ENCODE measurements at regions not wholly inside any gene's neighbourhood (a gene's known extent, or its start where the extent isn't known, plus 50 kb on each side); places are given as distances from the start of the nearest gene placed in this dataset.

DNA sequence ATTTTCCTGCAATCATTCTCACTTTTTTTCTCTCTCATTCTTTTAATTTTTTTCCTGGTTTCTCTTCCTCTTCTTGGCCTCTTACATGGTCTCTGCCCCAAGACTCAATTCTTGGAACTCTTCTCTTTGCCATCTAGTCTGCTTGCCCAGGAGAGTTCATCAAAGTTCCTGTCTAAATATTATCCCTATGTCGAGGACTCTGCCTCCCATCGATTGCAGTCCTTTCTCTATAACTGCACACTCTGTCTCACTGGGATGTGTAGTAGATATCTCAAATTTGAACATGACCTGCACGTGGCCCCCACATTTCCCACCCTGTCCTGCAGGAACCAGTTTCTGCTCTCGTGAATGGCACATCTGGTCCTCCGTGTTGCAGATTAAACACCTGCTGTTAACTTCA, 204.7 kb upstream of the TMTC4 start (continued):
- TF ChIP-seq, protein P1, sequence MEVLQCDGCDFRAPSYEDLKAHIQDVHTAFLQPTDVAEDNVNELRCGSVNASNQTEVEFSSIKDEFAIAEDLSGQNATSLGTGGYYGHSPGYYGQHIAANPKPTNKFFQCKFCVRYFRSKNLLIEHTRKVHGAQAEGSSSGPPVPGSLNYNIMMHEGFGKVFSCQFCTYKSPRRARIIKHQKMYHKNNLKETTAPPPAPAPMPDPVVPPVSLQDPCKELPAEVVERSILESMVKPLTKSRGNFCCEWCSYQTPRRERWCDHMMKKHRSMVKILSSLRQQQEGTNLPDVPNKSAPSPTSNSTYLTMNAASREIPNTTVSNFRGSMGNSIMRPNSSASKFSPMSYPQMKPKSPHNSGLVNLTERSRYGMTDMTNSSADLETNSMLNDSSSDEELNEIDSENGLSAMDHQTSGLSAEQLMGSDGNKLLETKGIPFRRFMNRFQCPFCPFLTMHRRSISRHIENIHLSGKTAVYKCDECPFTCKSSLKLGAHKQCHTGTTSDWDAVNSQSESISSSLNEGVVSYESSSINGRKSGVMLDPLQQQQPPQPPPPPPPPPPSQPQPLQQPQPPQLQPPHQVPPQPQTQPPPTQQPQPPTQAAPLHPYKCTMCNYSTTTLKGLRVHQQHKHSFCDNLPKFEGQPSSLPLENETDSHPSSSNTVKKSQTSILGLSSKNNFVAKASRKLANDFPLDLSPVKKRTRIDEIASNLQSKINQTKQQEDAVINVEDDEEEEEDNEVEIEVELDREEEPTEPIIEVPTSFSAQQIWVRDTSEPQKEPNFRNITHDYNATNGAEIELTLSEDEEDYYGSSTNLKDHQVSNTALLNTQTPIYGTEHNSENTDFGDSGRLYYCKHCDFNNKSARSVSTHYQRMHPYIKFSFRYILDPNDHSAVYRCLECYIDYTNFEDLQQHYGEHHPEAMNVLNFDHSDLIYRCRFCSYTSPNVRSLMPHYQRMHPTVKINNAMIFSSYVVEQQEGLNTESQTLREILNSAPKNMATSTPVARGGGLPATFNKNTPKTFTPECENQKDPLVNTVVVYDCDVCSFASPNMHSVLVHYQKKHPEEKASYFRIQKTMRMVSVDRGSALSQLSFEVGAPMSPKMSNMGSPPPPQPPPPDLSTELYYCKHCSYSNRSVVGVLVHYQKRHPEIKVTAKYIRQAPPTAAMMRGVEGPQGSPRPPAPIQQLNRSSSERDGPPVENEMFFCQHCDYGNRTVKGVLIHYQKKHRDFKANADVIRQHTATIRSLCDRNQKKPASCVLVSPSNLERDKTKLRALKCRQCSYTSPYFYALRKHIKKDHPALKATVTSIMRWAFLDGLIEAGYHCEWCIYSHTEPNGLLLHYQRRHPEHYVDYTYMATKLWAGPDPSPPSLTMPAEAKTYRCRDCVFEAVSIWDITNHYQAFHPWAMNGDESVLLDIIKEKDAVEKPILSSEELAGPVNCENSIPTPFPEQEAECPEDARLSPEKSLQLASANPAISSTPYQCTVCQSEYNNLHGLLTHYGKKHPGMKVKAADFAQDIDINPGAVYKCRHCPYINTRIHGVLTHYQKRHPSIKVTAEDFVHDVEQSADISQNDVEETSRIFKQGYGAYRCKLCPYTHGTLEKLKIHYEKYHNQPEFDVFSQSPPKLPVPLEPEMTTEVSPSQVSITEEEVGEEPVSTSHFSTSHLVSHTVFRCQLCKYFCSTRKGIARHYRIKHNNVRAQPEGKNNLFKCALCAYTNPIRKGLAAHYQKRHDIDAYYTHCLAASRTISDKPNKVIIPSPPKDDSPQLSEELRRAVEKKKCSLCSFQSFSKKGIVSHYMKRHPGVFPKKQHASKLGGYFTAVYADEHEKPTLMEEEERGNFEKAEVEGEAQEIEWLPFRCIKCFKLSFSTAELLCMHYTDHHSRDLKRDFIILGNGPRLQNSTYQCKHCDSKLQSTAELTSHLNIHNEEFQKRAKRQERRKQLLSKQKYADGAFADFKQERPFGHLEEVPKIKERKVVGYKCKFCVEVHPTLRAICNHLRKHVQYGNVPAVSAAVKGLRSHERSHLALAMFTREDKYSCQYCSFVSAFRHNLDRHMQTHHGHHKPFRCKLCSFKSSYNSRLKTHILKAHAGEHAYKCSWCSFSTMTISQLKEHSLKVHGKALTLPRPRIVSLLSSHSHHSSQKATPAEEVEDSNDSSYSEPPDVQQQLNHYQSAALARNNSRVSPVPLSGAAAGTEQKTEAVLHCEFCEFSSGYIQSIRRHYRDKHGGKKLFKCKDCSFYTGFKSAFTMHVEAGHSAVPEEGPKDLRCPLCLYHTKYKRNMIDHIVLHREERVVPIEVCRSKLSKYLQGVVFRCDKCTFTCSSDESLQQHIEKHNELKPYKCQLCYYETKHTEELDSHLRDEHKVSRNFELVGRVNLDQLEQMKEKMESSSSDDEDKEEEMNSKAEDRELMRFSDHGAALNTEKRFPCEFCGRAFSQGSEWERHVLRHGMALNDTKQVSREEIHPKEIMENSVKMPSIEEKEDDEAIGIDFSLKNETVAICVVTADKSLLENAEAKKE (CRISPR knock-in tag; IDR thresholded peaks at IDR 0.05), result no peak
- TF ChIP-seq NANOG (IDR thresholded peaks at IDR 0.05; ENCODE audit: borderline replicate concordance) (no peak), STAT1 (IDR thresholded peaks at IDR 0.05; ENCODE audit: unreplicated experiment) (no peak), CREB1 (CRISPR knock-in tag; IDR thresholded peaks at IDR 0.05; ENCODE audit: low read depth) (no peak), JUNB (IDR thresholded peaks at IDR 0.05; ENCODE audit: unreplicated experiment) (no peak), ZNF331 (CRISPR knock-in tag; IDR thresholded peaks at IDR 0.05; ENCODE audit: low read depth) (no peak), POLR2AphosphoS5 (IDR thresholded peaks at IDR 0.05; ENCODE audit: low read depth) (no peak), EZH2 (IDR thresholded peaks at IDR 0.05; ENCODE audit: low read depth, unreplicated experiment) (no peak)
- TF ChIP-seq, protein P2, sequence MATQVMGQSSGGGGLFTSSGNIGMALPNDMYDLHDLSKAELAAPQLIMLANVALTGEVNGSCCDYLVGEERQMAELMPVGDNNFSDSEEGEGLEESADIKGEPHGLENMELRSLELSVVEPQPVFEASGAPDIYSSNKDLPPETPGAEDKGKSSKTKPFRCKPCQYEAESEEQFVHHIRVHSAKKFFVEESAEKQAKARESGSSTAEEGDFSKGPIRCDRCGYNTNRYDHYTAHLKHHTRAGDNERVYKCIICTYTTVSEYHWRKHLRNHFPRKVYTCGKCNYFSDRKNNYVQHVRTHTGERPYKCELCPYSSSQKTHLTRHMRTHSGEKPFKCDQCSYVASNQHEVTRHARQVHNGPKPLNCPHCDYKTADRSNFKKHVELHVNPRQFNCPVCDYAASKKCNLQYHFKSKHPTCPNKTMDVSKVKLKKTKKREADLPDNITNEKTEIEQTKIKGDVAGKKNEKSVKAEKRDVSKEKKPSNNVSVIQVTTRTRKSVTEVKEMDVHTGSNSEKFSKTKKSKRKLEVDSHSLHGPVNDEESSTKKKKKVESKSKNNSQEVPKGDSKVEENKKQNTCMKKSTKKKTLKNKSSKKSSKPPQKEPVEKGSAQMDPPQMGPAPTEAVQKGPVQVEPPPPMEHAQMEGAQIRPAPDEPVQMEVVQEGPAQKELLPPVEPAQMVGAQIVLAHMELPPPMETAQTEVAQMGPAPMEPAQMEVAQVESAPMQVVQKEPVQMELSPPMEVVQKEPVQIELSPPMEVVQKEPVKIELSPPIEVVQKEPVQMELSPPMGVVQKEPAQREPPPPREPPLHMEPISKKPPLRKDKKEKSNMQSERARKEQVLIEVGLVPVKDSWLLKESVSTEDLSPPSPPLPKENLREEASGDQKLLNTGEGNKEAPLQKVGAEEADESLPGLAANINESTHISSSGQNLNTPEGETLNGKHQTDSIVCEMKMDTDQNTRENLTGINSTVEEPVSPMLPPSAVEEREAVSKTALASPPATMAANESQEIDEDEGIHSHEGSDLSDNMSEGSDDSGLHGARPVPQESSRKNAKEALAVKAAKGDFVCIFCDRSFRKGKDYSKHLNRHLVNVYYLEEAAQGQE (IDR thresholded peaks at IDR 0.05; ENCODE audit: unreplicated experiment), result no peak

Data from GM23338 (cell line).